HepG2 (cell line): ENCODE measurements at regions not wholly inside any gene's neighbourhood (a gene's known extent, or its start where the extent isn't known, plus 50 kb on each side); places are given as distances from the start of the nearest gene placed in this dataset.

Source experiments
- ATAC-seq: fragments of 200-7000 bp; cut with Tn5 transposase; 3 replicates; pipeline ENCODE4 v1.9.1; 2020; ENCODE audit warnings: mild to moderate bottlenecking, moderate library complexity
- BruUV-seq: library from RNA; stranded (reverse); fragments of 400-500 nt; replicated peaks from 2 replicates; lab custom pipeline; 2021; lab: Mats Ljungman, UMichigan
- CTCF ChIA-PET: fragments of 300-600 bp; formaldehyde crosslinking; extraction: SDS; loops from one replicate; lab custom pipeline; 2021; ENCODE audit warnings: low total read pairs, inconsistent platforms, low intra/inter-chr PET ratio; lab: Yijun Ruan, JAX
- POLR2A ChIA-PET: fragments of 350-600 bp; sonication (Branson Sonifier 250); formaldehyde crosslinking; loops from one replicate; lab custom pipeline; 2020; ENCODE audit warnings: antibody characterized with exemption, inconsistent platforms; lab: Yijun Ruan, JAX
- DNase-seq: peaks from one replicate; pipeline ENCODE4 v3.0.0-alpha.2; 2015; ENCODE audit warnings: low spot score
- FAIRE-seq: peaks from 3 replicates; lab custom pipeline; 2011; peaks lifted over from hg19 to GRCh38; lab: Jason Lieb, UNC
- H2AFZ ChIP-seq: one replicate; pipeline ENCODE4 v1.6.1; 2011; ENCODE audit warnings: low read length, inconsistent platforms
- H3K27ac ChIP-seq: fragments of 300-600 bp; 3 replicates; pipeline ENCODE4 v1.8.0; 2011; ENCODE audit warnings: mixed run types, mild to moderate bottlenecking, mixed read lengths, low read length, inconsistent platforms; ENCODE audit not compliant: insufficient read depth; ENCODE audit errors: extremely low read length
- H3K27me3 ChIP-seq, 2 experiments: fragments of 200-600 bp in 1 of 2; 2 replicates in 1 of 2; 3 replicates in 1 of 2; pipeline versions ENCODE4 v1.6.0 to v1.8.0; 2011; ENCODE audit warnings: low read length in 2 of 2, mild to moderate bottlenecking in 2 of 2, moderate library complexity in 2 of 2, inconsistent platforms in 1 of 2; ENCODE audit not compliant: insufficient read depth in 2 of 2, control insufficient read depth in 1 of 2
- H3K36me3 ChIP-seq, 2 experiments: fragments of 200-600 bp in 1 of 2; replicated peaks in 1 of 2; 2 replicates in 1 of 2; 3 replicates in 1 of 2; pipeline versions ENCODE4 v1.5.1 to v1.8.0; 2011; ENCODE audit warnings: low read length in 2 of 2, inconsistent platforms in 1 of 2; ENCODE audit not compliant: insufficient read depth in 2 of 2, control insufficient read depth in 1 of 2
- H3K4me1 ChIP-seq: 2 replicates; pipeline ENCODE4 v1.5.1; 2012; ENCODE audit warnings: low read length, inconsistent platforms; ENCODE audit not compliant: insufficient read depth
- H3K4me2 ChIP-seq: 2 replicates; pipeline ENCODE4 v1.6.0; 2011; ENCODE audit warnings: low read depth, low read length, inconsistent platforms
- H3K4me3 ChIP-seq, 3 experiments: fragments of 200-600 bp in 1 of 3; sonication (generic), shearing (Covaris generic) in 1 of 3; replicated peaks in 1 of 3; 2 replicates each; pipeline ENCODE4 v1.5.1; 2011 to 2016; ENCODE audit warnings: low read length in 3 of 3, inconsistent platforms in 2 of 3, low read depth in 2 of 3, mild to moderate bottlenecking in 2 of 3, control low read depth in 1 of 3, mixed read lengths in 1 of 3; ENCODE audit not compliant: insufficient read depth in 1 of 3
- H3K79me2 ChIP-seq: one replicate; pipeline ENCODE4 v1.6.1; 2011; ENCODE audit warnings: low read length, inconsistent platforms; ENCODE audit not compliant: insufficient read depth
- H3K9ac ChIP-seq: 2 replicates; pipeline ENCODE4 v1.6.0; 2011; ENCODE audit warnings: mild to moderate bottlenecking, low read depth, low read length, inconsistent platforms; ENCODE audit not compliant: insufficient read depth
- H3K9me3 ChIP-seq: 2 replicates; pipeline ENCODE4 v1.5.1; 2012; ENCODE audit warnings: mild to moderate bottlenecking, low read length
- H4K20me1 ChIP-seq: 2 replicates; pipeline ENCODE4 v1.6.0; 2011; ENCODE audit warnings: inconsistent platforms, mild to moderate bottlenecking, low read length, moderate library complexity; ENCODE audit not compliant: insufficient read depth
- CEBPB ChIP-seq: IDR thresholded peaks from 2 replicates; pipeline ENCODE4 v1.6.1; 2011; ENCODE audit warnings: low read depth, low read length, improper control_type of control experiment, borderline replicate concordance
- HNRNPUL1 ChIP-seq: fragments of 200-400 bp; formaldehyde crosslinking; IDR thresholded peaks from 2 replicates; pipeline ENCODE4 v1.6.1; 2017; ENCODE audit warnings: low read depth, mild to moderate bottlenecking, low read length, moderate library complexity
- HOXA3 ChIP-seq: sonication (generic); formaldehyde crosslinking; IDR thresholded peaks from 2 replicates; pipeline ENCODE4 v1.5.0; 2020; ENCODE audit warnings: missing genetic modification reagents
- JDP2 ChIP-seq: sonication (generic); formaldehyde crosslinking; IDR thresholded peaks from 2 replicates; pipeline ENCODE4 v1.8.1; 2022; ENCODE audit warnings: missing genetic modification reagents, borderline replicate concordance
- NFE2L2 ChIP-seq: fragments of 150-350 bp; IDR thresholded peaks from 2 replicates; pipeline ENCODE4 v1.6.1; 2014; ENCODE audit warnings: low read length
- SETDB1 ChIP-seq: sonication (generic); formaldehyde crosslinking; IDR thresholded peaks from 2 replicates; pipeline ENCODE4 v1.5.1; 2020; ENCODE audit warnings: missing genetic modification reagents, mild to moderate bottlenecking, borderline replicate concordance
- WGBS: methylation state at CpG from one replicate; pipeline ENCODE4 v1.1.6; 2017; ENCODE audit warnings: low lambda C conversion rate; 5-methylcytosine and 5-hydroxymethylcytosine counted together
- in situ Hi-C: cut with HindIII; loops from 2 replicates; pipeline ENCODE4 v1.10.0; 2017; ENCODE audit warnings: low pct_unique_long_range_greater_than_20kb; ENCODE audit not compliant: extremely low pct_ligation_motif_present
- intact Hi-C: fragments of 100-400 bp; cut with micrococcal nuclease; formaldehyde crosslinking; loops from one replicate; pipeline ENCODE4 v1.10.0; 2022; ENCODE audit not compliant: unreplicated experiment

GRCh38 chr2:47300081-47300480 is 69.0 kb upstream of the EPCAM start:
- no peaks in the 10 kb centered on the region for H3K9me3 ChIP-seq
- FAIRE-seq, result peak; percentile 8
- ChIA-PET CTCF (no interaction called here), POLR2A (no interaction called here)
- H3K27ac ChIP-seq, result no peak overlapping the region
- DNase-seq, result no peak
- in situ Hi-C loops (no loop called here), intact Hi-C loops (no loop called here)
- TF ChIP-seq CEBPB, result peak; percentile 43; the same call in 1 of the 2 replicates
- no peak for TF ChIP-seq HOXA3
- H3K79me2 ChIP-seq, result no peaks in the 10 kb centered on the region
- H3K9ac ChIP-seq, result no peak overlapping the region
- H3K36me3 ChIP-seq, result no peaks in the 10 kb centered on the region
- H3K27me3 ChIP-seq, result no peaks in the 10 kb centered on the region
- H2AFZ ChIP-seq, result no peak overlapping the region
- H3K4me2 ChIP-seq, result no peak overlapping the region
- peaks cover 23% of the 10 kb centered on the region for H3K4me1 ChIP-seq
- H4K20me1 ChIP-seq, result no peaks in the 10 kb centered on the region
- ATAC-seq, result no peak
- WGBS, result 85% methylated on average over 1 of the region's 1 CpG
- no peak overlapping the region for H3K4me3 ChIP-seq
- BruUV-seq, result no TSS peak

GRCh38 chr2:47299555-47299954 is 69.6 kb upstream of the EPCAM start:
- ATAC-seq (no peak), FAIRE-seq (no peak)
- 89% methylated on average over 9 of the region's 9 CpGs for WGBS

More at GRCh38 chr2:47299555-47299954, 69.6 kb upstream of the EPCAM start:
- POLR2A ChIA-PET, result no interaction called here
- H4K20me1 ChIP-seq, result no peaks in the 10 kb centered on the region
- H2AFZ ChIP-seq, result no peak overlapping the region
- H3K9me3 ChIP-seq, result no peaks in the 10 kb centered on the region
- H3K36me3 ChIP-seq, result no peaks in the 10 kb centered on the region
- H3K4me3 ChIP-seq, result no peak overlapping the region
- no peaks in the 10 kb centered on the region for H3K27me3 ChIP-seq
- CTCF ChIA-PET, result no interaction called here
- no peaks in the 10 kb centered on the region for H3K79me2 ChIP-seq
- DNase-seq, result no peak
- no peak overlapping the region for H3K9ac ChIP-seq
- intact Hi-C loops (loop anchor here (5.0 kb wide), 1 partner anchor 887 kb away; no protein-coding TSS in a partner anchor), in situ Hi-C loops (no loop called here)
- no peak for TF ChIP-seq SETDB1 (CRISPR knock-in tag)
- TF ChIP-seq JDP2 (CRISPR knock-in tag), result no peak
- TF ChIP-seq NFE2L2, result peak; percentile 38; the same call in 1 of the 2 replicates
- no peak for TF ChIP-seq HNRNPUL1
- no peak overlapping the region for H3K27ac ChIP-seq
- BruUV-seq, result no TSS peak
- peaks cover 18% of the 10 kb centered on the region for H3K4me1 ChIP-seq
- H3K4me2 ChIP-seq, result no peak overlapping the region
